ENCODE measurements at regions not wholly inside any gene's neighbourhood (a gene's known extent, or its start where the extent isn't known, plus 50 kb on each side); places are given as distances from the start of the nearest gene placed in this dataset.
A peak's percentile ranks its signal among the peaks of the same experiment; 100 is the strongest.

- Histone ChIP-seq H3K4me2 (ENCODE audit: low read length) (no peak overlapping the region), H3K79me1 (ENCODE audit: low read length) (no peaks in the 10 kb centered on the region), H2BK12ac (ENCODE audit: low read length) (no peak overlapping the region), H4K91ac (ENCODE audit: low read depth, low read length) (no peak overlapping the region), H3K9me3 (ENCODE audit: insufficient read depth, low read depth, low read length) (no peaks in the 10 kb centered on the region), H3K4ac (ENCODE audit: low read depth, low read length) (no peak overlapping the region), H3K4me1 (ENCODE audit: control insufficient read depth in 1 of 2, insufficient read depth in 2 of 2, low read length in 2 of 2) (no peaks in the 10 kb centered on the region), H4K12ac (ENCODE audit: low read depth, low read length) (no peak overlapping the region), H3K4me3 (ENCODE audit: low read depth, low read length) (no peak overlapping the region), H3K27me3 (ENCODE audit: insufficient read depth, low read length) (no peaks in the 10 kb centered on the region), H3K23ac (ENCODE audit: low read length) (no peak overlapping the region), H4K8ac (ENCODE audit: low read depth, low read length) (no peak overlapping the region), H2BK5ac (ENCODE audit: low read depth, low read length, poor library complexity) (no peak overlapping the region), H3K36me3 (ENCODE audit: control insufficient read depth in 1 of 2, insufficient read depth in 2 of 2, low read length in 2 of 2) (no peaks in the 10 kb centered on the region), H3K9ac (ENCODE audit: low read length) (no peak overlapping the region), H3K18ac (ENCODE audit: low read length) (no peak overlapping the region), H3K14ac (ENCODE audit: low read length) (no peak overlapping the region), H2AK5ac (ENCODE audit: low read length) (no peak overlapping the region), H2BK120ac (ENCODE audit: insufficient read depth, low read length, poor library complexity) (no peak overlapping the region), H3K27ac (ENCODE audit: low read depth, low read length) (no peak overlapping the region), H3K79me2 (ENCODE audit: control insufficient read depth, insufficient read depth, low read length, poor library complexity) (no peaks in the 10 kb centered on the region), H2AFZ (ENCODE audit: insufficient read depth, low read length, poor library complexity) (no peak overlapping the region)
- no peak for DNase-seq
- WGBS (ENCODE audit: extremely low coverage, insufficient coverage, insufficient read length) = no CpG with 5 or more reads among the region's 6 CpGs
These were observed 341.5 kb upstream of the CCNH start for GRCh38 chr5:87754009-87754757.

DNA sequence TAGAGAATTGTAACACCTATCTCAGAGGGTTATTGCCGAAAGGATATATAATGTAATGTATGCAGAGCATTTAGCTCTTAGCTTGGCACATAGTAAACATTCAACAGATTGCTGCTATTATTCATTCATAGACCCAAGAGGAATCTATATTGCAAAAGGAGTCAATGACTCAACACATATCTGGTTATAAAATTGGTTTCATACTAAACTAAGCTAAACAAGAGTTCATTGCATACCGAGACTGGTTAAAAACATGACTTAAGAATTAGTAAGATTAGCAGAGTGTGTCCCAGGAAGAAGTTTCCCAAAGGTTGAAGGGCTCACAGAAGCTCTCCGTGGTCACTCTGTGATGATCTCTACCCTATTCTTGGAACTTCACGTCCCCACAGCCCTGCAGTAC lies 339.6 kb upstream of the CCNH start:
- H2BK12ac ChIP-seq (ENCODE audit: low read length) = no peak overlapping the region
- no peaks in the 10 kb centered on the region for H3K79me2 ChIP-seq (ENCODE audit: control insufficient read depth, insufficient read depth, low read length, poor library complexity)
- DNase-seq = peak in 1 of 2 donors; percentile 32
- H2BK120ac ChIP-seq (ENCODE audit: insufficient read depth, low read length, poor library complexity) = no peak overlapping the region
- H3K23ac ChIP-seq (ENCODE audit: low read length) = no peak overlapping the region
- H3K79me1 ChIP-seq (ENCODE audit: low read length) = no peaks in the 10 kb centered on the region
- H3K4me3 ChIP-seq (ENCODE audit: low read depth, low read length) = no peak overlapping the region
- no peak overlapping the region for H3K27ac ChIP-seq (ENCODE audit: low read depth, low read length)
- H3K36me3 ChIP-seq (ENCODE audit: control insufficient read depth in 1 of 2, insufficient read depth in 2 of 2, low read length in 2 of 2) = no peaks in the 10 kb centered on the region
- H3K9ac ChIP-seq (ENCODE audit: low read length) = no peak overlapping the region
- H3K4me2 ChIP-seq (ENCODE audit: low read length) = no peak overlapping the region
- no peak overlapping the region for H2AK5ac ChIP-seq (ENCODE audit: low read length)
- H3K9me3 ChIP-seq (ENCODE audit: insufficient read depth, low read depth, low read length) = no peaks in the 10 kb centered on the region
- no peak overlapping the region for H4K91ac ChIP-seq (ENCODE audit: low read depth, low read length)
- H3K14ac ChIP-seq (ENCODE audit: low read length) = no peak overlapping the region
- no CpG with 5 or more reads among the region's 4 CpGs for WGBS (ENCODE audit: extremely low coverage, insufficient coverage, insufficient read length)
- H3K18ac ChIP-seq (ENCODE audit: low read length) = no peak overlapping the region
- no peak overlapping the region for H4K8ac ChIP-seq (ENCODE audit: low read depth, low read length)
- no peaks in the 10 kb centered on the region for H3K27me3 ChIP-seq (ENCODE audit: insufficient read depth, low read length)
- H3K4me1 ChIP-seq (ENCODE audit: control insufficient read depth in 1 of 2, insufficient read depth in 2 of 2, low read length in 2 of 2) = no peaks in the 10 kb centered on the region
- no peak overlapping the region for H2AFZ ChIP-seq (ENCODE audit: insufficient read depth, low read length, poor library complexity)
- no peak overlapping the region for H4K12ac ChIP-seq (ENCODE audit: low read depth, low read length)
- no peak overlapping the region for H2BK5ac ChIP-seq (ENCODE audit: low read depth, low read length, poor library complexity)
- H3K4ac ChIP-seq (ENCODE audit: low read depth, low read length) = no peak overlapping the region

DNA sequence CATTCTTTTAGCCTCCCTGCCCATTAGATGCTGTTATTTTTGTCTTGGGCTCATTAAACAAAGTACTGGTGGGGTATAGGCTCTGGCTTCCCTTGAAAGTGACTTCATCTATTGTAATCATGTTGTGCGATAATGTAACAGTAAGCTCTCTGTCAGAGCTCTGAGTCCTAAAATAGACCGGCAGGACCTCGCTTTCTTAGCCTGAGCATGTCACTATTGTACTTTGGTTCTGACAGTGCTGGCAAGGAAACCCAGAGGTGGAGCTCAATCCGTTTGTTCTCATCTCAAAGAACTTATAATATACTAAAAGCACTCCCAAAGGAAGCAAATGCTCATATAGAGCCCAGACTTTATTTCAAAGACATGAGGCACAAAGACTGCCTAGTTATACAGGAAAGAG lies 339.1 kb upstream of the CCNH start:
- no peak overlapping the region for H3K27ac ChIP-seq (ENCODE audit: low read depth, low read length)
- no peaks in the 10 kb centered on the region for H3K4me1 ChIP-seq (ENCODE audit: control insufficient read depth in 1 of 2, insufficient read depth in 2 of 2, low read length in 2 of 2)
- H4K91ac ChIP-seq (ENCODE audit: low read depth, low read length) = no peak overlapping the region
- no peak overlapping the region for H3K4ac ChIP-seq (ENCODE audit: low read depth, low read length)
- no peaks in the 10 kb centered on the region for H3K36me3 ChIP-seq (ENCODE audit: control insufficient read depth in 1 of 2, insufficient read depth in 2 of 2, low read length in 2 of 2)
- H3K79me1 ChIP-seq (ENCODE audit: low read length) = no peaks in the 10 kb centered on the region
- no peak overlapping the region for H3K18ac ChIP-seq (ENCODE audit: low read length)
- H3K9ac ChIP-seq (ENCODE audit: low read length) = no peak overlapping the region
- H2BK120ac ChIP-seq (ENCODE audit: insufficient read depth, low read length, poor library complexity) = no peak overlapping the region
- no peak overlapping the region for H4K8ac ChIP-seq (ENCODE audit: low read depth, low read length)
- no peak overlapping the region for H3K4me2 ChIP-seq (ENCODE audit: low read length)
- H2AFZ ChIP-seq (ENCODE audit: insufficient read depth, low read length, poor library complexity) = no peak overlapping the region
- no peak overlapping the region for H3K14ac ChIP-seq (ENCODE audit: low read length)
- no peak overlapping the region for H3K4me3 ChIP-seq (ENCODE audit: low read depth, low read length)
- no peak overlapping the region for H2BK5ac ChIP-seq (ENCODE audit: low read depth, low read length, poor library complexity)
- no peaks in the 10 kb centered on the region for H3K27me3 ChIP-seq (ENCODE audit: insufficient read depth, low read length)
- no peak overlapping the region for H2AK5ac ChIP-seq (ENCODE audit: low read length)
- H3K79me2 ChIP-seq (ENCODE audit: control insufficient read depth, insufficient read depth, low read length, poor library complexity) = no peaks in the 10 kb centered on the region
- no peak overlapping the region for H2BK12ac ChIP-seq (ENCODE audit: low read length)
- H3K23ac ChIP-seq (ENCODE audit: low read length) = no peak overlapping the region
- H3K9me3 ChIP-seq (ENCODE audit: insufficient read depth, low read depth, low read length) = no peaks in the 10 kb centered on the region
- H4K12ac ChIP-seq (ENCODE audit: low read depth, low read length) = no peak overlapping the region
- DNase-seq = no peak
- no CpG with 5 or more reads among the region's 4 CpGs for WGBS (ENCODE audit: extremely low coverage, insufficient coverage, insufficient read length)

- no peak overlapping the region for H3K27ac ChIP-seq (ENCODE audit: low read depth, low read length)
- H2AFZ ChIP-seq (ENCODE audit: insufficient read depth, low read length, poor library complexity) = no peak overlapping the region
- H3K4ac ChIP-seq (ENCODE audit: low read depth, low read length) = no peak overlapping the region
- no peaks in the 10 kb centered on the region for H3K79me2 ChIP-seq (ENCODE audit: control insufficient read depth, insufficient read depth, low read length, poor library complexity)
- H3K79me1 ChIP-seq (ENCODE audit: low read length) = no peaks in the 10 kb centered on the region
- H2BK12ac ChIP-seq (ENCODE audit: low read length) = no peak overlapping the region
- no peak overlapping the region for H3K4me3 ChIP-seq (ENCODE audit: low read depth, low read length)
- H2BK5ac ChIP-seq (ENCODE audit: low read depth, low read length, poor library complexity) = no peak overlapping the region
- DNase-seq = no peak
- H3K9ac ChIP-seq (ENCODE audit: low read length) = no peak overlapping the region
- H3K27me3 ChIP-seq (ENCODE audit: insufficient read depth, low read length) = no peaks in the 10 kb centered on the region
- H3K36me3 ChIP-seq (ENCODE audit: control insufficient read depth in 1 of 2, insufficient read depth in 2 of 2, low read length in 2 of 2) = no peaks in the 10 kb centered on the region
- H4K91ac ChIP-seq (ENCODE audit: low read depth, low read length) = no peak overlapping the region
- WGBS (ENCODE audit: extremely low coverage, insufficient coverage, insufficient read length) = no CpG with 5 or more reads among the region's 2 CpGs
- no peaks in the 10 kb centered on the region for H3K4me1 ChIP-seq (ENCODE audit: control insufficient read depth in 1 of 2, insufficient read depth in 2 of 2, low read length in 2 of 2)
- H4K12ac ChIP-seq (ENCODE audit: low read depth, low read length) = no peak overlapping the region
- H2AK5ac ChIP-seq (ENCODE audit: low read length) = no peak overlapping the region
- no peaks in the 10 kb centered on the region for H3K9me3 ChIP-seq (ENCODE audit: insufficient read depth, low read depth, low read length)
- no peak overlapping the region for H2BK120ac ChIP-seq (ENCODE audit: insufficient read depth, low read length, poor library complexity)
- no peak overlapping the region for H3K4me2 ChIP-seq (ENCODE audit: low read length)
- no peak overlapping the region for H4K8ac ChIP-seq (ENCODE audit: low read depth, low read length)
- H3K23ac ChIP-seq (ENCODE audit: low read length) = no peak overlapping the region
- no peak overlapping the region for H3K18ac ChIP-seq (ENCODE audit: low read length)
- no peak overlapping the region for H3K14ac ChIP-seq (ENCODE audit: low read length)
These were observed 334.2 kb upstream of the CCNH start for GRCh38 chr5:87746891-87747377.

All from trophoblast cell (in vitro differentiated cells and primary cell).